Inferior parietal cortex (tissue), 1 donor: ENCODE measurements at regions not wholly inside any gene's neighbourhood (a gene's known extent, or its start where the extent isn't known, plus 50 kb on each side); places are given as distances from the start of the nearest gene placed in this dataset.

Experiments used
- DNase-seq: peaks from one replicate; pipeline ENCODE4 v3.0.0-alpha.2; 2016; ENCODE audit errors: extremely low spot score

GRCh38 chr12:41981758-41982157 is 162.9 kb downstream of the GXYLT1 start:
- DNase-seq, result no peak

GRCh38 chr12:41981013-41981412 is 163.7 kb downstream of the GXYLT1 start:
- DNase-seq, result no peak

GRCh38 chr12:41980390-41980789 is 164.3 kb downstream of the GXYLT1 start:
- no peak for DNase-seq

GRCh38 chr12:41979574-41979973 is 165.1 kb downstream of the GXYLT1 start:
- no peak for DNase-seq

GRCh38 chr12:41972598-41972997 is 172.1 kb downstream of the GXYLT1 start:
- DNase-seq, result no peak

- DNase-seq, result no peak
Observed at GRCh38 chr12:41972196-41972595, 172.5 kb downstream of the GXYLT1 start.

- no peak for DNase-seq
Observed at GRCh38 chr12:41970744-41971143, 173.9 kb downstream of the GXYLT1 start.

GRCh38 chr12:41968599-41968998 is 176.1 kb downstream of the GXYLT1 start:
- DNase-seq, result no peak

- DNase-seq, result no peak
Observed at GRCh38 chr12:41967668-41968500, 176.8 kb downstream of the GXYLT1 start.

GRCh38 chr12:41966916-41967315 is 177.8 kb downstream of the GXYLT1 start:
- no peak for DNase-seq

GRCh38 chr12:41966001-41966400 is 178.7 kb downstream of the GXYLT1 start:
- DNase-seq, result no peak

GRCh38 chr12:41963398-41963797 is 181.3 kb downstream of the GXYLT1 start:
- no peak for DNase-seq

GRCh38 chr12:41962171-41962572 is 182.5 kb downstream of the GXYLT1 start:
- DNase-seq, result no peak

GRCh38 chr12:41959271-41959670 is 185.4 kb downstream of the GXYLT1 start:
- DNase-seq, result no peak

GRCh38 chr12:41956353-41956752 is 188.3 kb downstream of the GXYLT1 start:
- DNase-seq, result no peak

GRCh38 chr12:41950455-41950854 is 194.2 kb downstream of the GXYLT1 start:
- DNase-seq, result no peak

- DNase-seq, result no peak
Observed at GRCh38 chr12:41946106-41946505, 198.6 kb downstream of the GXYLT1 start.

- no peak for DNase-seq
Observed at GRCh38 chr12:41944216-41944615, 200.5 kb downstream of the GXYLT1 start.

GRCh38 chr12:41943671-41944070 is 201.0 kb downstream of the GXYLT1 start:
- no peak for DNase-seq

GRCh38 chr12:41942354-41942753 is 202.3 kb downstream of the GXYLT1 start:
- no peak for DNase-seq

- DNase-seq, result no peak
Observed at GRCh38 chr12:41941079-41941478, 203.6 kb downstream of the GXYLT1 start.

GRCh38 chr12:41940571-41940970 is 204.1 kb downstream of the GXYLT1 start:
- no peak for DNase-seq

- no peak for DNase-seq
Observed at GRCh38 chr12:41936333-41936732, 208.3 kb downstream of the GXYLT1 start.

GRCh38 chr12:41935911-41936310 is 208.8 kb downstream of the GXYLT1 start:
- DNase-seq, result no peak
